Fibroblast of lung (primary cell): ENCODE measurements at regions not wholly inside any gene's neighbourhood (a gene's known extent, or its start where the extent isn't known, plus 50 kb on each side); places are given as distances from the start of the nearest gene placed in this dataset.

Experiments
- EZH2 ChIP-seq: IDR thresholded peaks from 2 replicates; pipeline ENCODE4 v1.5.1; 2012; ENCODE audit warnings: low read length, control low read depth, mild to moderate bottlenecking; ENCODE audit errors: missing control alignments
- TF ChIP-seq, protein P1 (sequence below), 2 donors: IDR thresholded peaks in 1 of 2; conservative IDR thresholded peaks in 1 of 2; 1 replicate in 1 of 2; 2 replicates in 1 of 2; pipeline ENCODE4 v1.5.1; 2011 to 2012; ENCODE audit warnings: low read length in 2 of 2, control low read depth in 1 of 2, inconsistent platforms in 1 of 2, low read depth in 1 of 2, mild to moderate bottlenecking in 1 of 2

- TF ChIP-seq, protein P1, sequence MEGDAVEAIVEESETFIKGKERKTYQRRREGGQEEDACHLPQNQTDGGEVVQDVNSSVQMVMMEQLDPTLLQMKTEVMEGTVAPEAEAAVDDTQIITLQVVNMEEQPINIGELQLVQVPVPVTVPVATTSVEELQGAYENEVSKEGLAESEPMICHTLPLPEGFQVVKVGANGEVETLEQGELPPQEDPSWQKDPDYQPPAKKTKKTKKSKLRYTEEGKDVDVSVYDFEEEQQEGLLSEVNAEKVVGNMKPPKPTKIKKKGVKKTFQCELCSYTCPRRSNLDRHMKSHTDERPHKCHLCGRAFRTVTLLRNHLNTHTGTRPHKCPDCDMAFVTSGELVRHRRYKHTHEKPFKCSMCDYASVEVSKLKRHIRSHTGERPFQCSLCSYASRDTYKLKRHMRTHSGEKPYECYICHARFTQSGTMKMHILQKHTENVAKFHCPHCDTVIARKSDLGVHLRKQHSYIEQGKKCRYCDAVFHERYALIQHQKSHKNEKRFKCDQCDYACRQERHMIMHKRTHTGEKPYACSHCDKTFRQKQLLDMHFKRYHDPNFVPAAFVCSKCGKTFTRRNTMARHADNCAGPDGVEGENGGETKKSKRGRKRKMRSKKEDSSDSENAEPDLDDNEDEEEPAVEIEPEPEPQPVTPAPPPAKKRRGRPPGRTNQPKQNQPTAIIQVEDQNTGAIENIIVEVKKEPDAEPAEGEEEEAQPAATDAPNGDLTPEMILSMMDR (conservative IDR thresholded peaks at IDR 0.05 in 1 of 2, IDR thresholded peaks at IDR 0.05 in 1 of 2; ENCODE audit: low read depth in 1 of 2, low read length in 2 of 2), result no peak
- no peak for TF ChIP-seq EZH2
Observed at GRCh38 chr10:71079761-71080380, 132.5 kb upstream of the UNC5B start.
